ENCODE measurements at regions not wholly inside any gene's neighbourhood (a gene's known extent, or its start where the extent isn't known, plus 50 kb on each side); places are given as distances from the start of the nearest gene placed in this dataset.

GRCh38 chr12:58463051-58463450, 457.3 kb downstream of the LRIG3 start:
- Mint-ChIP-seq H3K27me3 (ENCODE audit: low read depth in 3 of 3) (peaks cover 0 to 2% (median 0%) of the 10 kb centered on the region in 3 donors), H3K27ac (no peak overlapping the region), H3K4me1 (no peaks in the 10 kb centered on the region), H3K4me3 (no peak overlapping the region), H3K9me3 (peaks cover 0 to 15% (median 6%) of the 10 kb centered on the region in 7 donors), H3K36me3 (no peaks in the 10 kb centered on the region)
- no peak overlapping the region for H2AFZ ChIP-seq (ENCODE audit: insufficient read depth, low read depth, low read length, poor library complexity, severe bottlenecking)
- H3K79me2 ChIP-seq (ENCODE audit: insufficient read depth, low read length) = no peaks in the 10 kb centered on the region
- WGBS (ENCODE audit: insufficient coverage) = 78% methylated on average over 2 of the region's 3 CpGs
- no peaks in the 10 kb centered on the region for H3K36me3 ChIP-seq (replicated peaks in 1 of 2; ENCODE audit: control insufficient read depth in 1 of 2, insufficient read depth in 2 of 2, low read length in 2 of 2)
- TF ChIP-seq CTCF (IDR thresholded peaks at IDR 0.05) = no peak
- H4K20me1 ChIP-seq (ENCODE audit: insufficient read depth, low read length) = no peaks in the 10 kb centered on the region
- no peak overlapping the region for H3K27ac ChIP-seq (ENCODE audit: low read depth in 1 of 2, low read length in 2 of 2)
- no peak overlapping the region for H3K4me2 ChIP-seq (replicated peaks; ENCODE audit: extremely low read depth, low read length, poor library complexity, severe bottlenecking)
- H3K27me3 ChIP-seq (ENCODE audit: control insufficient read depth in 2 of 2, insufficient read depth in 2 of 2, low read length in 2 of 2) = no peaks in the 10 kb centered on the region
- no peak overlapping the region for H3K9ac ChIP-seq (ENCODE audit: insufficient read depth, low read length, poor library complexity, severe bottlenecking)
- intact Hi-C loops (cut with micrococcal nuclease) = no loop called here
- DNase-seq = no peak
- H3K4me1 ChIP-seq (ENCODE audit: control insufficient read depth in 1 of 2, insufficient read depth in 2 of 2, low read length in 2 of 2) = no peaks in the 10 kb centered on the region
- no peak overlapping the region for H3K4me3 ChIP-seq (replicated peaks in 1 of 3; ENCODE audit: low read depth in 2 of 3, low read length in 3 of 3)
- peaks cover 0 to 8% of the 10 kb centered on the region in 2 donors for H3K9me3 ChIP-seq (replicated peaks in 1 of 2; ENCODE audit: control insufficient read depth in 1 of 2, insufficient read depth in 1 of 2, low read length in 2 of 2)

- Mint-ChIP-seq H3K9me3 (peaks cover 2 to 15% (median 9%) of the 10 kb centered on the region in 7 donors), H3K27ac (no peak overlapping the region), H3K4me1 (no peaks in the 10 kb centered on the region), H3K27me3 (ENCODE audit: low read depth in 3 of 3) (peaks cover 0 to 2% (median 0%) of the 10 kb centered on the region in 3 donors), H3K36me3 (no peaks in the 10 kb centered on the region), H3K4me3 (no peak overlapping the region)
- Histone ChIP-seq H3K9ac (ENCODE audit: insufficient read depth, low read length, poor library complexity, severe bottlenecking) (no peak overlapping the region), H3K27me3 (ENCODE audit: control insufficient read depth in 2 of 2, insufficient read depth in 2 of 2, low read length in 2 of 2) (no peaks in the 10 kb centered on the region), H3K79me2 (ENCODE audit: insufficient read depth, low read length) (no peaks in the 10 kb centered on the region), H3K27ac (ENCODE audit: low read depth in 1 of 2, low read length in 2 of 2) (no peak overlapping the region), H3K4me1 (ENCODE audit: control insufficient read depth in 1 of 2, insufficient read depth in 2 of 2, low read length in 2 of 2) (no peaks in the 10 kb centered on the region), H3K4me3 (replicated peaks in 1 of 3; ENCODE audit: low read depth in 2 of 3, low read length in 3 of 3) (no peak overlapping the region), H4K20me1 (ENCODE audit: insufficient read depth, low read length) (no peaks in the 10 kb centered on the region), H3K36me3 (replicated peaks in 1 of 2; ENCODE audit: control insufficient read depth in 1 of 2, insufficient read depth in 2 of 2, low read length in 2 of 2) (no peaks in the 10 kb centered on the region), H3K9me3 (replicated peaks in 1 of 2; ENCODE audit: control insufficient read depth in 1 of 2, insufficient read depth in 1 of 2, low read length in 2 of 2) (peaks cover 0 to 8% of the 10 kb centered on the region in 2 donors), H2AFZ (ENCODE audit: insufficient read depth, low read depth, low read length, poor library complexity, severe bottlenecking) (no peak overlapping the region), H3K4me2 (replicated peaks; ENCODE audit: extremely low read depth, low read length, poor library complexity, severe bottlenecking) (no peak overlapping the region)
- no CpG with 5 or more reads among the region's 2 CpGs for WGBS (ENCODE audit: insufficient coverage)
- intact Hi-C loops (cut with micrococcal nuclease) = no loop called here
- no peak for TF ChIP-seq CTCF (IDR thresholded peaks at IDR 0.05)
- no peak for DNase-seq
Measured at GRCh38 chr12:58465418-58465817, 454.9 kb downstream of the LRIG3 start.

Measured in CD14-positive monocyte (primary cell).